Keratinocyte (primary cell): ENCODE measurements at regions not wholly inside any gene's neighbourhood (a gene's known extent, or its start where the extent isn't known, plus 50 kb on each side); places are given as distances from the start of the nearest gene placed in this dataset.

ENCODE experiments used
- DNase-seq: peaks from one replicate; pipeline ENCODE4 v3.0.0-alpha.2; 2011; ENCODE audit warnings: low read depth, missing footprints, low spot score
- FAIRE-seq: peaks from 2 replicates; lab custom pipeline; 2011; peaks lifted over from hg19 to GRCh38; lab: Jason Lieb, UNC
- H2AFZ ChIP-seq: 2 replicates; pipeline ENCODE4 v1.6.0; 2012; ENCODE audit warnings: low read length, control low read depth, inconsistent platforms; ENCODE audit not compliant: control insufficient read depth
- H3K27ac ChIP-seq: 2 replicates; pipeline ENCODE4 v1.5.1; 2011; ENCODE audit warnings: low read length; ENCODE audit not compliant: control insufficient read depth, insufficient read depth
- H3K27me3 ChIP-seq: 3 replicates; pipeline ENCODE4 v1.6.0; 2011; ENCODE audit warnings: low read length; ENCODE audit not compliant: control insufficient read depth, insufficient read depth; ENCODE audit errors: extremely low read depth
- H3K36me3 ChIP-seq, 2 experiments: 2 replicates in 1 of 2; 3 replicates in 1 of 2; pipeline ENCODE4 v1.5.1; 2011; ENCODE audit warnings: low read length in 2 of 2, mild to moderate bottlenecking in 1 of 2; ENCODE audit not compliant: control insufficient read depth in 2 of 2, insufficient read depth in 2 of 2; ENCODE audit errors: extremely low read depth in 1 of 2
- H3K4me1 ChIP-seq: 3 replicates; pipeline ENCODE4 v1.5.1; 2011; ENCODE audit warnings: low read length; ENCODE audit not compliant: control insufficient read depth, insufficient read depth; ENCODE audit errors: extremely low read depth
- H3K4me2 ChIP-seq: 3 replicates; pipeline ENCODE4 v1.6.0; 2011; ENCODE audit warnings: low read depth, low read length; ENCODE audit not compliant: control insufficient read depth, insufficient read depth; ENCODE audit errors: extremely low read depth
- H3K4me3 ChIP-seq, 3 experiments: fragments of 200-600 bp in 1 of 3; sonication (generic) in 1 of 3; 2 replicates in 2 of 3; 3 replicates in 1 of 3; pipeline ENCODE4 v1.5.1; 2011 to 2016; ENCODE audit warnings: low read length in 3 of 3, mild to moderate bottlenecking in 3 of 3, control low read depth in 2 of 3, inconsistent platforms in 1 of 3, low read depth in 1 of 3, mixed read lengths in 1 of 3, mixed run types in 1 of 3, moderate library complexity in 1 of 3; ENCODE audit not compliant: control insufficient read depth in 2 of 3, insufficient read depth in 2 of 3; ENCODE audit errors: extremely low read depth in 1 of 3
- H3K79me2 ChIP-seq: 2 replicates; pipeline ENCODE4 v1.6.0; 2012; ENCODE audit warnings: low read length; ENCODE audit not compliant: control insufficient read depth, insufficient read depth
- H3K9ac ChIP-seq: 3 replicates; pipeline ENCODE4 v1.6.0; 2011; ENCODE audit warnings: low read length; ENCODE audit not compliant: control insufficient read depth, insufficient read depth; ENCODE audit errors: extremely low read depth
- H3K9me1 ChIP-seq: 3 replicates; pipeline ENCODE4 v1.6.0; 2011; ENCODE audit warnings: low read length; ENCODE audit not compliant: control insufficient read depth, insufficient read depth; ENCODE audit errors: extremely low read depth
- H3K9me3 ChIP-seq: 2 replicates; pipeline ENCODE4 v1.5.1; 2012; ENCODE audit warnings: low read depth, low read length; ENCODE audit not compliant: control insufficient read depth
- H4K20me1 ChIP-seq: 3 replicates; pipeline ENCODE4 v1.6.0; 2011; ENCODE audit warnings: low read length; ENCODE audit not compliant: control insufficient read depth, insufficient read depth; ENCODE audit errors: extremely low read depth
- CTCF ChIP-seq, 3 experiments: IDR thresholded peaks in 1 of 3; conservative IDR thresholded peaks in 1 of 3; optimal IDR thresholded peaks in 1 of 3; 2 replicates in 2 of 3; 3 replicates in 1 of 3; pipeline versions ENCODE3 to v1.5.1; 2011; ENCODE audit warnings: low read length in 3 of 3, mild to moderate bottlenecking in 3 of 3, moderate library complexity in 2 of 3, control low read depth in 1 of 3, inconsistent platforms in 1 of 3; ENCODE audit not compliant: insufficient read depth in 2 of 3; ENCODE audit errors: extremely low read depth in 1 of 3
- EZH2 ChIP-seq: IDR thresholded peaks from one replicate; pipeline ENCODE4 v1.6.1; 2012; ENCODE audit warnings: inconsistent platforms, mild to moderate bottlenecking, low read length, moderate library complexity
- dilution Hi-C: fragments of 300-500 bp; cut with MboI; formaldehyde crosslinking; loops from one replicate; pipeline ENCODE4 v1.7.0; 2020; ENCODE audit warnings: low sequenced_read_pairs; ENCODE audit not compliant: extremely low pct_ligation_motif_present

GRCh38 chr10:108598831-108599230 is 1324.5 kb downstream of the XPNPEP1 start:
- Histone ChIP-seq H3K9me3 (no peaks in the 10 kb centered on the region), H3K9me1 (no peaks in the 10 kb centered on the region), H3K4me3 (no peak overlapping the region), H3K36me3 (no peaks in the 10 kb centered on the region), H3K79me2 (no peaks in the 10 kb centered on the region), H2AFZ (no peak overlapping the region), H3K27ac (no peak overlapping the region), H3K4me2 (no peak overlapping the region), H3K9ac (no peak overlapping the region), H4K20me1 (no peaks in the 10 kb centered on the region), H3K4me1 (no peaks in the 10 kb centered on the region), H3K27me3 (no peaks in the 10 kb centered on the region)
- DNase-seq (no peak), FAIRE-seq (no peak)
- dilution Hi-C loops, result no loop called here
- TF ChIP-seq EZH2, result no peak
- no peak for TF ChIP-seq CTCF (optimal IDR thresholded peaks at IDR 0.05 in 1 of 3, IDR thresholded peaks at IDR 0.05 in 1 of 3, conservative IDR thresholded peaks at IDR 0.05 in 1 of 3; ENCODE audit: extremely low read depth in 1 of 3, insufficient read depth in 2 of 3, low read length in 3 of 3)

- dilution Hi-C loops, result no loop called here
These were observed 1325.0 kb downstream of the XPNPEP1 start for GRCh38 chr10:108598320-108598695.

More at GRCh38 chr10:108598320-108598695, 1325.0 kb downstream of the XPNPEP1 start:
- Histone ChIP-seq H3K36me3 (no peaks in the 10 kb centered on the region), H3K4me1 (no peaks in the 10 kb centered on the region), H3K9me1 (no peaks in the 10 kb centered on the region), H3K27ac (no peak overlapping the region), H3K79me2 (no peaks in the 10 kb centered on the region), H3K27me3 (no peaks in the 10 kb centered on the region), H3K9me3 (no peaks in the 10 kb centered on the region), H3K4me2 (no peak overlapping the region), H3K4me3 (no peak overlapping the region), H3K9ac (no peak overlapping the region), H4K20me1 (no peaks in the 10 kb centered on the region), H2AFZ (no peak overlapping the region)
- TF ChIP-seq EZH2, result no peak
- TF ChIP-seq CTCF (optimal IDR thresholded peaks at IDR 0.05 in 1 of 3, IDR thresholded peaks at IDR 0.05 in 1 of 3, conservative IDR thresholded peaks at IDR 0.05 in 1 of 3; ENCODE audit: extremely low read depth in 1 of 3, insufficient read depth in 2 of 3, low read length in 3 of 3), result no peak
- DNase-seq (no peak), FAIRE-seq (no peak)
